IMR-90 (cell line): ENCODE measurements at regions not wholly inside any gene's neighbourhood (a gene's known extent, or its start where the extent isn't known, plus 50 kb on each side); places are given as distances from the start of the nearest gene placed in this dataset.

Source experiments
- CEBPB ChIP-seq: IDR thresholded peaks from 2 replicates; pipeline ENCODE4 v1.6.1; 2012; ENCODE audit warnings: low read depth, low read length, improper control_type of control experiment
- CHD1 ChIP-seq: IDR thresholded peaks from 2 replicates; pipeline ENCODE4 v1.6.1; 2012; ENCODE audit warnings: low read depth, low read length, improper control_type of control experiment
- CTCF ChIP-seq: conservative IDR thresholded peaks from 2 replicates; pipeline ENCODE4 v1.5.1; 2012; ENCODE audit warnings: mild to moderate bottlenecking, low read depth, low read length, improper control_type of control experiment
- FOS ChIP-seq: fragments of 150-350 bp; IDR thresholded peaks from 2 replicates; pipeline ENCODE4 v1.6.1; 2016; ENCODE audit warnings: low read depth, low read length
- MAFK ChIP-seq: IDR thresholded peaks from 2 replicates; pipeline ENCODE4 v1.6.1; 2012; ENCODE audit warnings: low read depth, low read length, improper control_type of control experiment
- MXI1 ChIP-seq: IDR thresholded peaks from 2 replicates; pipeline ENCODE4 v1.6.1; 2012; ENCODE audit warnings: low read depth, mild to moderate bottlenecking, low read length, moderate library complexity, borderline replicate concordance
- POLR2A ChIP-seq: IDR thresholded peaks from 2 replicates; pipeline ENCODE4 v1.6.1; 2012; ENCODE audit warnings: mild to moderate bottlenecking, low read depth, low read length
- RAD21 ChIP-seq: IDR thresholded peaks from 2 replicates; pipeline ENCODE4 v1.6.1; 2012; ENCODE audit warnings: low read length, improper control_type of control experiment
- RCOR1 ChIP-seq: IDR thresholded peaks from 2 replicates; pipeline ENCODE4 v1.6.1; 2012; ENCODE audit warnings: mild to moderate bottlenecking, low read length, improper control_type of control experiment; ENCODE audit not compliant: insufficient replicate concordance
- RFX5 ChIP-seq: IDR thresholded peaks from 2 replicates; pipeline ENCODE4 v1.8.0; 2012; ENCODE audit warnings: low read depth, mild to moderate bottlenecking, low read length, moderate library complexity

GRCh38 chr10:128257428-128257827, 131.2 kb upstream of the MKI67 start:
- no peak for TF ChIP-seq MXI1
- no peak for TF ChIP-seq FOS
- TF ChIP-seq CTCF = no peak
- TF ChIP-seq POLR2A = no peak
- TF ChIP-seq RAD21 = no peak
- TF ChIP-seq CHD1 = no peak
- TF ChIP-seq MAFK = no peak
- no peak for TF ChIP-seq RCOR1
- no peak for TF ChIP-seq RFX5
- TF ChIP-seq CEBPB = no peak
